Stomach (tissue), 8 donors: ENCODE measurements at regions not wholly inside any gene's neighbourhood (a gene's known extent, or its start where the extent isn't known, plus 50 kb on each side); places are given as distances from the start of the nearest gene placed in this dataset.

Experiments used
- DNase-seq, 2 donors: peaks; one replicate each; pipeline versions ENCODE4 v3.0.0 to v3.0.0-alpha.2; 2013 to 2019
- H3K27ac ChIP-seq, 5 donors: fragments of 200-600 bp in 4 of 5; sonication (generic) in 4 of 5; one replicate each; pipeline ENCODE4 v1.5.1; 2013 to 2019; ENCODE audit warnings: mild to moderate bottlenecking in 1 of 5, moderate library complexity in 1 of 5
- H3K27me3 ChIP-seq, 3 donors: fragments of 200-600 bp; sonication (generic); one replicate each; pipeline ENCODE4 v1.5.1; 2017 to 2019; ENCODE audit warnings: mixed run types in 1 of 3
- H3K36me3 ChIP-seq, 4 donors: fragments of 200-600 bp; sonication (generic); 1 replicate in 3 of 4; 2 replicates in 1 of 4; pipeline ENCODE4 v1.5.1; 2016 to 2019
- H3K4me1 ChIP-seq, 4 donors: fragments of 200-600 bp; sonication (generic); one replicate each; pipeline ENCODE4 v1.5.1; 2016 to 2019
- H3K4me3 ChIP-seq, 4 donors: fragments of 200-600 bp; sonication (generic) in 3 of 4; one replicate each; pipeline ENCODE4 v1.5.1; 2016 to 2019; ENCODE audit warnings: mild to moderate bottlenecking in 1 of 4
- H3K9me3 ChIP-seq, 4 donors: fragments of 200-600 bp; sonication (generic); one replicate each; pipeline ENCODE4 v1.5.1; 2016 to 2019
- EP300 ChIP-seq: sonication (generic); formaldehyde crosslinking; IDR thresholded peaks from one replicate; pipeline ENCODE4 v1.6.1; 2017; ENCODE audit warnings: antibody characterized with exemption
- POLR2A ChIP-seq, 4 donors: fragments of 450-650 bp; IDR thresholded peaks; one replicate each; pipeline ENCODE4 v1.6.1; 2016; ENCODE audit warnings: antibody characterized with exemption in 4 of 4, control low read depth in 2 of 4, mild to moderate bottlenecking in 1 of 4, moderate library complexity in 1 of 4
- POLR2AphosphoS5 ChIP-seq, 3 donors: sonication (generic); formaldehyde crosslinking; IDR thresholded peaks; one replicate each; pipeline ENCODE4 v1.6.1; 2016; ENCODE audit warnings: antibody characterized with exemption in 3 of 3
- WGBS, 5 donors: extraction: QIAGEN DNeasy Blood & Tissue Kit in 3 of 5; methylation state at CpG; one replicate each; pipeline versions ENCODE4 v1.1.5 to v1.1.7; 2013 to 2018; 5-methylcytosine and 5-hydroxymethylcytosine counted together
- intact Hi-C: fragments of 100-400 bp; cut with DNase I; formaldehyde crosslinking; loops from one replicate; pipeline ENCODE4 v1.15.1; 2023; ENCODE audit warnings: low total_unique reads
- TF ChIP-seq, protein P1 (sequence below), 7 experiments: fragments of 450-650 bp in 4 of 7; fragments of 200-600 bp in 3 of 7; sonication (generic) in 3 of 7; IDR thresholded peaks; one replicate each; pipeline ENCODE4 v1.5.1; 2016 to 2019; ENCODE audit warnings: antibody characterized with exemption in 7 of 7, control low read depth in 2 of 7, mild to moderate bottlenecking in 1 of 7
- donor health status: healthy with polysubstance abuse.
- donor health status: Bipolar disorder and iron deficiency.
- donor health status: healthy.

DNA sequence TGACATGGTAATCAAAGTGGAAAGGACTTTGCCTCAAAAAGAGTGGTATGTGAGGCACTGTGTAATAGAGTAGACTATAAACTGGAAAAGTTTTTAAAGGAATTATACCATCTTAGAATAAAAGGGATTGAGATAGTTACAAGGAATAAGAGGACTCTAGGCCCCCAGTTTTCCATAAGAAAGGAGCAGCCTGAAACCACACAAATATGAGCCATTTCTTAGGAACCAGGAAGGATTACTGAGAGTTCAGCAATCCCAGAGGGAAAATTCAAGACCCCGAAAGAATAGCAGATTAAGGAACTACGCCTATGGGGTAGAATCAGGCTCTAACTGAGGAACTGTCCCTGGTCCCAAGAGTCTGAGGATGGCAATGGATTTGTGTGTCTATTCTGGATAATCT, 1213.3 kb downstream of the C4orf33 start:
- DNase-seq: no peak
- no peak overlapping the region for H3K27ac ChIP-seq
- TF ChIP-seq, protein P1, sequence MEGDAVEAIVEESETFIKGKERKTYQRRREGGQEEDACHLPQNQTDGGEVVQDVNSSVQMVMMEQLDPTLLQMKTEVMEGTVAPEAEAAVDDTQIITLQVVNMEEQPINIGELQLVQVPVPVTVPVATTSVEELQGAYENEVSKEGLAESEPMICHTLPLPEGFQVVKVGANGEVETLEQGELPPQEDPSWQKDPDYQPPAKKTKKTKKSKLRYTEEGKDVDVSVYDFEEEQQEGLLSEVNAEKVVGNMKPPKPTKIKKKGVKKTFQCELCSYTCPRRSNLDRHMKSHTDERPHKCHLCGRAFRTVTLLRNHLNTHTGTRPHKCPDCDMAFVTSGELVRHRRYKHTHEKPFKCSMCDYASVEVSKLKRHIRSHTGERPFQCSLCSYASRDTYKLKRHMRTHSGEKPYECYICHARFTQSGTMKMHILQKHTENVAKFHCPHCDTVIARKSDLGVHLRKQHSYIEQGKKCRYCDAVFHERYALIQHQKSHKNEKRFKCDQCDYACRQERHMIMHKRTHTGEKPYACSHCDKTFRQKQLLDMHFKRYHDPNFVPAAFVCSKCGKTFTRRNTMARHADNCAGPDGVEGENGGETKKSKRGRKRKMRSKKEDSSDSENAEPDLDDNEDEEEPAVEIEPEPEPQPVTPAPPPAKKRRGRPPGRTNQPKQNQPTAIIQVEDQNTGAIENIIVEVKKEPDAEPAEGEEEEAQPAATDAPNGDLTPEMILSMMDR (IDR thresholded peaks at IDR 0.05): no peak
- TF ChIP-seq POLR2AphosphoS5 (IDR thresholded peaks at IDR 0.05) (no peak), EP300 (no peak), POLR2A (IDR thresholded peaks at IDR 0.05) (no peak)
- H3K9me3 ChIP-seq: no peaks in the 10 kb centered on the region
- intact Hi-C loops: no loop called here
- H3K4me3 ChIP-seq: no peak overlapping the region
- 89 to 94% (median 90%) methylated on average over 2 of the region's 2 CpGs for WGBS, 5 donors
- no peaks in the 10 kb centered on the region for H3K4me1 ChIP-seq
- no peaks in the 10 kb centered on the region for H3K36me3 ChIP-seq
- no peaks in the 10 kb centered on the region for H3K27me3 ChIP-seq

DNA sequence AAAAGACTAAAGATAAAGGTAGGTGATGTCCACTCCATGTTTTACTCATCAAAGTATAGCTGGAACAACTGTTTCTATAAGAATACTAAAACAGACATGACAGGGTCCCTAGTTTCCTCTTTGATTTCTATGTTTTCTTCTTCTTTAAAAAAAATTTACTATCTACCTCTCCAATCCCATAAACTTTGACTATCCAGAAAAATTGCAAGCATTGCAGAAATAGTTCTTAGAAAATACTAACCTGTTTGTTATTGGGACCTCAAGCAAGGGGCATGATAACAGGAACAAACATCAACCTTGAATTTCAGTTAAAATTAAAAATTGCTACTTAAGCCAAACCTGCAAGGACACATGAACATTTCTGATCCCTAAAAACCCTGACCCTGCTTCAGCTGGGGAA, 1226.5 kb downstream of the C4orf33 start:
- Histone ChIP-seq H3K4me1 (no peaks in the 10 kb centered on the region), H3K36me3 (no peaks in the 10 kb centered on the region), H3K4me3 (no peak overlapping the region), H3K9me3 (no peaks in the 10 kb centered on the region), H3K27ac (no peak overlapping the region), H3K27me3 (no peaks in the 10 kb centered on the region)
- DNase-seq: no peak
- TF ChIP-seq POLR2AphosphoS5 (IDR thresholded peaks at IDR 0.05): no peak
- TF ChIP-seq, protein P1 (IDR thresholded peaks at IDR 0.05): no peak
- TF ChIP-seq EP300: no peak
- no peak for TF ChIP-seq POLR2A (IDR thresholded peaks at IDR 0.05)
- intact Hi-C loops: no loop called here

DNA sequence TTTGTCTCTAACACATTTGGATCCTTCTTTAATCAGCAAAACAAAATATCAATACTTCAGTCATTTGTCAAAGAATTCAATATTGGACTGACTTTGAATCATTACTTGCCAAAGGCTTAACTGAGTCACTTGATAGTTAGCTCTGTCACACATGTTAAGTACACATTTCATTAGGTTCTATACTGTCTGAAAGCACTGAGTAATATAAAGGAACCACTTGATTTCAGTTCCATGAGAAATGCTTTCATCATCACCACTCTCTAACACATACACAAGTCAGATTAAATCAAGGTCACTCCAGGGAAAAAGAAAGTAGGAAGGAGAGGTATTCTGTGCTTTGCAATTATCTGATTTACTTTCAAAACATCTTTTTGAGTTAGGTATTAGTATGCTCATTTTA, 1233.1 kb downstream of the C4orf33 start:
- H3K36me3 ChIP-seq: no peaks in the 10 kb centered on the region
- no peak overlapping the region for H3K27ac ChIP-seq
- H3K9me3 ChIP-seq: no peaks in the 10 kb centered on the region
- H3K4me3 ChIP-seq: no peak overlapping the region
- intact Hi-C loops: no loop called here
- no peaks in the 10 kb centered on the region for H3K27me3 ChIP-seq
- no peak for DNase-seq
- TF ChIP-seq POLR2AphosphoS5 (IDR thresholded peaks at IDR 0.05) (no peak), EP300 (no peak), POLR2A (IDR thresholded peaks at IDR 0.05) (no peak)
- TF ChIP-seq, protein P1 (IDR thresholded peaks at IDR 0.05): no peak
- no peaks in the 10 kb centered on the region for H3K4me1 ChIP-seq

DNA sequence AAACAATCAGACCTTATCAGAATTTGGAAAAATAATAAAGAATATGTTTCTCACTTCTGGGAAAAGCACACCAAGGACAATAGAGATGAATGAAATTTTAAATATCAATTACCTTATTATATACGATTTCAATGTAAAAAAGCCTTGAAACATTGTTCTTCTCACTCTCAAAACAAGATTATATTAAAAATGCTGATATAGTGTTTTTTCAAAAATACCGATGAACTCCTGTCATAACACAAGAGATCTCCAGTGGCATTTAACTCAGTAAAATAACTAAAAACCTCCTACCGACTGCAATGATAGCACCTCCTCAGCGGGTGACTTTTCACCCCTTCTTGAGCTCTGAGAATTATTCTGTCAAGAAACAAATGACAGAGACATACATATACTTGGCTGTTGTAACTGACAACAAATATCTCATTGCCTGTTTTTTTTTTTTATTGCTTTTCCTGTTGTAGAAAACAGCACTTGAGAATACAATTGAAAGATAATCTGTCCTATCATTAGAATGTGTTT, 1237.3 kb downstream of the C4orf33 start:
- 84 to 91% (median 85%) methylated on average over 4 of the region's 4 CpGs for WGBS, 5 donors
- H3K36me3 ChIP-seq: no peaks in the 10 kb centered on the region
- H3K27me3 ChIP-seq: no peaks in the 10 kb centered on the region
- no peak overlapping the region for H3K4me3 ChIP-seq
- no peaks in the 10 kb centered on the region for H3K9me3 ChIP-seq
- no peak for DNase-seq
- TF ChIP-seq, protein P1 (IDR thresholded peaks at IDR 0.05): no peak
- TF ChIP-seq POLR2A (IDR thresholded peaks at IDR 0.05): no peak
- no peak for TF ChIP-seq POLR2AphosphoS5 (IDR thresholded peaks at IDR 0.05)
- TF ChIP-seq EP300: no peak
- intact Hi-C loops: no loop called here
- H3K4me1 ChIP-seq: no peaks in the 10 kb centered on the region
- H3K27ac ChIP-seq: no peak overlapping the region
